Eye (tissue), 1 donor: ENCODE measurements at regions not wholly inside any gene's neighbourhood (a gene's known extent, or its start where the extent isn't known, plus 50 kb on each side); places are given as distances from the start of the nearest gene placed in this dataset.

ENCODE experiments used
- DNase-seq: peaks from one replicate; pipeline ENCODE4 v3.0.0-alpha.2; 2015

GRCh38 chr6:167711211-167711610, 115.5 kb upstream of the AFDN start:
- no peak for DNase-seq

GRCh38 chr6:167711768-167712730, 114.7 kb upstream of the AFDN start:
- DNase-seq = no peak

- DNase-seq = no peak
Observed at GRCh38 chr6:167712731-167713475, 113.8 kb upstream of the AFDN start.

- no peak for DNase-seq
Observed at GRCh38 chr6:167714152-167714551, 112.6 kb upstream of the AFDN start.

- no peak for DNase-seq
Observed at GRCh38 chr6:167717455-167717854, 109.3 kb upstream of the AFDN start.

- no peak for DNase-seq
Observed at GRCh38 chr6:167717867-167718266, 108.8 kb upstream of the AFDN start.

- no peak for DNase-seq
Observed at GRCh38 chr6:167719920-167720319, 106.8 kb upstream of the AFDN start.

- no peak for DNase-seq
Observed at GRCh38 chr6:167720456-167721285, 106.0 kb upstream of the AFDN start.

- DNase-seq = no peak
Observed at GRCh38 chr6:167721291-167721690, 105.4 kb upstream of the AFDN start.

GRCh38 chr6:167722634-167723309, 103.9 kb upstream of the AFDN start:
- no peak for DNase-seq

GRCh38 chr6:167726043-167726621, 100.6 kb upstream of the AFDN start:
- DNase-seq = no peak

- no peak for DNase-seq
Observed at GRCh38 chr6:167730441-167730840, 96.3 kb upstream of the AFDN start.

- DNase-seq = no peak
Observed at GRCh38 chr6:167731216-167731615, 95.5 kb upstream of the AFDN start.

GRCh38 chr6:167731731-167732422, 94.8 kb upstream of the AFDN start:
- no peak for DNase-seq

- peak; percentile 50 for DNase-seq
Observed at GRCh38 chr6:167733740-167734661, 92.7 kb upstream of the AFDN start.

- peak; percentile 73 for DNase-seq
Observed at GRCh38 chr6:167734662-167735083, 92.0 kb upstream of the AFDN start.

- DNase-seq = peak; percentile 82
Observed at GRCh38 chr6:167735084-167735950, 91.4 kb upstream of the AFDN start.

- no peak for DNase-seq
Observed at GRCh38 chr6:167735951-167736288, 90.8 kb upstream of the AFDN start.

- DNase-seq = peak; percentile 9
Observed at GRCh38 chr6:167736486-167737204, 90.1 kb upstream of the AFDN start.
